ENCODE measurements at regions not wholly inside any gene's neighbourhood (a gene's known extent, or its start where the extent isn't known, plus 50 kb on each side); places are given as distances from the start of the nearest gene placed in this dataset.
A peak's percentile ranks its signal among the peaks of the same experiment; 100 is the strongest.

DNA sequence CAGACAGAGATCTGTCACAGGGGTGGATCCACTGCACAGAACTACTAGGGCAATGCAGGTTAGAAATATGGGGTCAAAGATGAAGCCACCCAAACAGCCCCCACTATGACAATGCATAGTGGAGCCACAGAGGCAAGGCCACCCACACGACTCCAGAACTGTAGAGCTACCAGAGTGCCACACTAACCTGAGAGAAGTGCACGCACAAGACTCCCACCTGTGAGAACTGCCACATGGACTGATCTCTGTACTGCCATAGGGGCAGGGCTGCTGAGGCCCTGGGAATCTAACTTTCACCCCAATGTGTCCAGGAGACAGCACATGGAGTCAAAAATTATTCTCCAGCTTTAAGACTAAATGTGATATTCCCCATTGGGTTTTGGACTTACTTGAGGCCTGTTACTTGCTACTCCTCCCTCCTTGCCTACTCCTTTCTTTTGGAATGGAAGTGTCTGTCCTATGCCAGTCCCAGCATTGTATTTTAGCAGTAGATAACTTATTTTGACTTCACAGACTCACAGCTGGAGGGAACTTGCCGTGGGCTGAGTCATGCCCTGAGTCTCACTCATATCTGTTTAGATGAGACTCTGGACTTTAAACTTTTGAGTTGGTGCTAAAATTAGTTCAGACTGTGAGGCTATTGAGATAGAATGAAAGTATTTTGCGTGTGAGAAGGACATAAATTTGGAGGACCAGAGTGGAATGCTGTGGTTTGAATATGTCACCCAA is 853.3 kb downstream of the MAT2B start:
- peak; percentile 77 for DNase-seq

DNA sequence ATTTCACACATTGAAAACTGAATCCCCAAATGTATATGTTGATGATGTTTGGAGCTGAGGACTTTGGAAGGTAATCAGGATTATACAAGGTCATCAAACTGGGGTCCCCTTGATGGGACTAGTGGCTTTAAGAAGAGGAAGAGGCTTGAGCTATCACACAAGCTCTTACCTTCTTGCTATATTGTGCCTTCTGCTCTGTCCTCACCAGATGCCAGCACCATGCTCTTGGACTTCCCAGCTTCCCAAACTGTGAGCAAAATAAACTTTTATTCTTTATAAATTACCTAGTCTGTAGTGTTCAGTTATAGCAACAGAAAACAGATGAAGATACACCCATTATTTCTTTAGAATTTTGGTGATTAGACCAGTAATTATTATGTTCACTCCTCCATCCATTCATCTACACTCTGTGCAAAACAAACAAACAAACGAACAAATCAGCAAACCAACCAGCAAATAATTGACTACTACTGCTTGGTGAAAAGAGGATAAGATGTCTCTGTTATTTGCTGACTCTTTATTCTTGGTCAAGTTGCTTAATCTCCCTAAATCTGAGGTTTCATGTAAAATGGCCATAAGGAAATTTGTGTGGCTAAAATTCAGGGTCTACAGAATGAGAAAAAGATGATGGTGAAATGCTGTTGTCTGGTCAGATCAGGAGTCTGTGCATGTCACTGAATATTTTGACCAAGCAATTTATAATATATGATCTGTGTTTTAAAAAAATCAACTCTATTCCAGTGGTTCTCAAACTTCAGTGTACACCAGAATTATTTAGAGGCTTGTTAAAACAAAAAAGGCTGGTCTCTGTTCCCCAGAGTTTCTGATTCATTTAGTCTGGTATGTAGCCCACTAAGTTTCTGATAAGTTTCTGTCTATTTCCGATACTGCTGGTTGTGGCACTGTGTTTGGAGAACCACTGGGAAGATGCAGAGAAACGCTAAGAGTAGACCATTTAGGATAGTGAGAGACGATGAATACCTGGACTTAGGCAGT is 854.1 kb downstream of the MAT2B start:
- peak; percentile 52 for DNase-seq

- DNase-seq, result peak; percentile 35
Observed at GRCh38 chr5:164360589-164360988, 855.2 kb downstream of the MAT2B start.

DNA sequence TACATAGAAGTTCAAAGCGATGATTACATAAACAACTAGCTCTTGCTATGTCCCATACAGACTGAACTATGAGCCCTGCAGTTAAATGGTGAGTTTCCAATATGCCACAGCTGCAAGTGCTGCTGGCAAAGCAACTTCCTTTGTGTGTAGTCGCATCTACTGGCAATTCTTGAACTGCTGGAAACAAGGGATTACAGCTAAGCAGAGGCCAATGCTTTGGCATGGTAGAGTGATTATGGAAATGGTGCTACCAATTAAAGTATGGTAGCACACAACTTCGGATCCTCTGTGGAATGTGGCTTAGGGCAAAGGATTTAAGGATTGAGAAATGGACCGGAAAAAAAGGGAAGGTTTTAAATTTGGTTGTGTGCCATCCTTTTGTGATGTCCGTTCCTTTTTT is 856.6 kb downstream of the MAT2B start:
- no peak for DNase-seq

DNA sequence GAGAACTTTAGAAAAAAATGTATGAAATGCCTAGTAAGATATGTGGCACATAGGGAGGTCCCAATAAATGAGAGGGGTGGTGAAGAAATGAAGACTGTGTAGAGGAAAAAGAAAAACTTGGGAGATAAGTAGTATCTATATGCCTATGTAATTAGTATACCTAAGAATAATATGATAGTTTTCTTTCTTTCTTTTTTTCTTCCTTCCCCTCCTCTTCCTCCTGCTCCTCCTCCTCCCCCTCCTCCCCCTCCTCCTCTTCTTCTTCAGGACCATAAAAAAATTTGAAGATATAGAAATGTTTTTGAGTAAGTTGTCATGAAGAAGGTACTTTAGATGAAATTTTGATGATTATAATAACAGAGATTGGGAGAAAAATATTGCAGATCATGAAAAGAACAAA is 857.4 kb downstream of the MAT2B start:
- no peak for DNase-seq

DNA sequence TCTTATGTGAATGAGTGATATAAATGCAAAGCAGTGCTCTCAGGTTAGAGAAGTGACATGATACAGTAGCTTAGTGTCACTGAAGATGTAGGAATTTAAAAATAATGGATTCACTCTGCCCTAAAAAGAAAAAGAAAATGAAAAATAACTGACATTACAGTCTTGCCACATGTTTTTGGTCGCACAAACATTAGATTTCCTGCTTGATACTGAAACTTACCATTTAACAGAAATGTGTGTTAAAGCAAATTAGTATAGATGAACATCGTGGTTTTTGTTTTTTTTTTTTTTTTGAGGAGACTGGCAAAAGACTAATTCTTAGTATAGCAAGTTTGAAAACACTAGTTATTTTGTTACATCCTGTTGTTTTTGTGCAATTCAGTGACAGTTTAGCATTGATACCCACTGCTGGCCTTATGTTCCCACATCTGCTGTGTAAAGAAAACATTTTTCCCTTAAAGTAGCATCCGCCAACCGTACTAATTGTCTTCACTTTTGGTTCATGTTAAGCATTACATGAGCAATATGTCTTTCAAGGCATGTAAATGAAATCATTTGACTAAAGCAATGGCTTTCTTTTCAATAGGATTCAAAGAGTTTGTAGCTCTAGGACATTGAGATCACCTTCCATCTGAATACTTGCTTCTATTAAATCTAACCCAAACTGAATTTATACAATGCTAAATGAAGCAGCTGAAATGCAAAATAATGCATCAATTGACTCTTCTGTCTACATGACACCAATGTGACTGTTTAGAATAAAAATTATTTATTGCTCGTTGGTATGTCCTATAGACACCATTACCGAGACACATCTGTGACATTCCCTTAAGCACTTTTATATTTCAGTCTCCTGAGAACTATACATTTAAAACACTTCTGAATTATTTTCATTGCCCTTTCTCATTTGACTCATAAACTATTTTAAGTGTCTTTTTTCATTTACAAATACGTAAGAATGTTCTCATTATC is 859.1 kb downstream of the MAT2B start:
- no peak for DNase-seq

DNA sequence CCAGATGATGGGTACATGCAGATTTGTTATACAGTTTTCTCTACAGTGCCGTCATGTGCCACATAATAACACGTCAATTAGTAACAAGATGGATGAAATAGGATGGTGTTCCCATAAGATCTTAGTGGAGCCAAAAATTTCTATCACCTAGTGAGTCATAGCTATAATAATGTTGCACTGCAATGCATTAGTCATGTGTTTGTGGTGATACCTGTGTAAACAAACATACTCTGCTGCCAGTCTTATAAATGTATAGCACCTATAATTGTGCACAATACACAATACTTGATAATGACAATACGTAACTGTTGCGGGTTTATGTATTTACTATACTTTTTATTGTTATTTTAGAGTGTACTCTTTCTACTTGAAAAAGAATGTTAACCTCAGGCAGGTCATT is 865.4 kb downstream of the MAT2B start:
- no peak for DNase-seq

- DNase-seq, result no peak
Observed at GRCh38 chr5:164372892-164373291, 867.5 kb downstream of the MAT2B start.

DNA sequence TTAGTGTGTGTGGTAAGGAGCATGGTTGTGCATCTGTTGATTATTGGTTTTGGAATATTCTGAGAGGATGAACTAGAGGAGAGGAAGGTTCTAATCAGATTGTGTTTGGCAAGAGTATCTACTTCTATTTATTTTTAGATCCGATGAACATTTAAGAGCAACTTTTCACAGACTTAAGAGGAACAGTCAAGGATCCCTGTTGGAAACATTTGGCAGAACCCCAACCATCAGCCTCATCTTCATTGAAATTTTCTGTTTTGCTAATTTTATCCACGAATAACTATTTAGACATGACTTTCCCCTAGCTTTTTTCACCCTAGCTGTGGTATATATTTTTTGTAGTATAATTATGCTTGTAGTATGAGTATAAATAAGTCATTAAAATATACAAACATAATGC is 868.5 kb downstream of the MAT2B start:
- no peak for DNase-seq

DNA sequence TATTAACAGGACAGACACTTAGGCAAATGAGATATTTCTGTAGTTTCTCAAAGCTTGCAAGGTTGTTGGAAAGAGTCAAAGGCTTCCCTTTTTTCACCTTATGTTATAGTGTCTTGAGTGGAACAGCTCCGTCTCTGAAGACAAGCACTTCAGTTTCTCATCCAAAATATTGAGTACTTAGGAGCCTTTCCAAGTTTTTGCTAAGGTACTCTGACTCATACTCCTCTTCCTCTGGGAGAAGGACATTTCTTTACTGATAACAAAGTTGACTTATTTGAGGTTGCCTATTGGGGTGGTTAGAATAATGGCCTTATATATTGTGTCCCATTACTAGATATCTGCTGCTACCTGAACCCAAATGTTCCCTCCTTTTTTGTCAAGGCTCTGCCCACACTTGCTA is 869.6 kb downstream of the MAT2B start:
- DNase-seq, result no peak

DNA sequence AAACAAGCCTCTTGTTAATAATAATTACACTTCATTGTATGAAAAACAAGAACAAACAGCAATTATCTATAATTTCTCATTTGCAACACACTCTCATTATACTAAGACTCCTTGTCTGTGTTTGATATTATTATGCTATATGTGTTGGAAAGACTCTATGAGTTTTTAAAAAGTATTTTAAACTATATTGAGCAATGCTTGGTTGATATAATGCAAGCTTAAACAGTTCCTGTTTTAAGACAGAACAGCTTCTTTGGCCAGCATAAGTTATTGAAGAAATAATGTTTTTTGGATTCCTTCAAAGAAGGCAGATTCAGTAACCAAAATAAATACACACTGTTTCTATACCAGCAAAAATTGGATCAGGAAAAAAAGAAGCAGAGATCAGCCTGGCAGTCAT is 871.4 kb downstream of the MAT2B start:
- no peak for DNase-seq

- no peak for DNase-seq
Observed at GRCh38 chr5:164377746-164378145, 872.3 kb downstream of the MAT2B start.

DNA sequence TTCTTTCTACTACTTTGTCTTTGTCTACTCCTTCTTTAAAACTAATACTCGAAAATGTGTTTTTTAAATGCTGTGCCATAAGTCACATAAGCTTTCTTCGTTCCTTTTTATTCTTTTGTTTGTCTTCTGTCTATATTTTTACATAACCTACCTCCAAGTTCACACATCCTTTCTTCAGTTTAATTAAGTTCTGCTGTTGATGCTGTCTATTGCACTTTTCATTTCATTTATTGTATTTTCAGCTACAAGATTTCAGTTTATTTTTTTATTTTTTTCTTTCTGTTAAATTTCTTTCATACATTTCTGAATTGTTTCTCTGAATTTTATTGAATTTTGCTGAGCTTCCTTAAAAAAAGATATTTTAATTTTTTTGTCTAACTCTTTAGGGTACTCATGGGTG is 878.2 kb downstream of the MAT2B start:
- DNase-seq, result no peak

DNA sequence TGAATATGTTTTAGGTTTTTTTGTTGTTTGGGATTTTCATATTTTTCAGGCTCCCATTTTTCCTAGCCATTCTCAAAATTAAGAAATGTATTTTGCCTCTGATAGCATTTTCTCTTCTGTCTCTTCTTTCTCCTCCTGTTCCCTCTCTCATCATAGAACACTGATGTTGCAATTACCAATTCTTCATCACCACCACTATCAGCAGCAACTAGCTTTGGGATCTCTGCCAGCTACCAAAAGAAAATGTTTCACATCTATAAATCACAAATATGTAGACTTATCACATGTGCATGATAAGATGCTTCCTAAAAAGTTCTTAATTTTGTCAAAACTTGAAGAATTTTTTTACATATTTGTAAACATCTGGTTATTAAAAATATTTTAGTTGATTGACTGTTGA is 887.1 kb downstream of the MAT2B start:
- peak; percentile 3 for DNase-seq

GRCh38 chr5:164394686-164395194 is 889.3 kb downstream of the MAT2B start:
- DNase-seq, result no peak

GRCh38 chr5:164412531-164412930 is 907.1 kb downstream of the MAT2B start:
- DNase-seq, result no peak

- DNase-seq, result no peak
Observed at GRCh38 chr5:164420161-164420560, 914.7 kb downstream of the MAT2B start.

- peak; percentile 36 for DNase-seq
Observed at GRCh38 chr5:164422400-164422799, 917.0 kb downstream of the MAT2B start.

GRCh38 chr5:164431634-164432304 is 926.4 kb downstream of the MAT2B start:
- DNase-seq, result peak; percentile 2

DNA sequence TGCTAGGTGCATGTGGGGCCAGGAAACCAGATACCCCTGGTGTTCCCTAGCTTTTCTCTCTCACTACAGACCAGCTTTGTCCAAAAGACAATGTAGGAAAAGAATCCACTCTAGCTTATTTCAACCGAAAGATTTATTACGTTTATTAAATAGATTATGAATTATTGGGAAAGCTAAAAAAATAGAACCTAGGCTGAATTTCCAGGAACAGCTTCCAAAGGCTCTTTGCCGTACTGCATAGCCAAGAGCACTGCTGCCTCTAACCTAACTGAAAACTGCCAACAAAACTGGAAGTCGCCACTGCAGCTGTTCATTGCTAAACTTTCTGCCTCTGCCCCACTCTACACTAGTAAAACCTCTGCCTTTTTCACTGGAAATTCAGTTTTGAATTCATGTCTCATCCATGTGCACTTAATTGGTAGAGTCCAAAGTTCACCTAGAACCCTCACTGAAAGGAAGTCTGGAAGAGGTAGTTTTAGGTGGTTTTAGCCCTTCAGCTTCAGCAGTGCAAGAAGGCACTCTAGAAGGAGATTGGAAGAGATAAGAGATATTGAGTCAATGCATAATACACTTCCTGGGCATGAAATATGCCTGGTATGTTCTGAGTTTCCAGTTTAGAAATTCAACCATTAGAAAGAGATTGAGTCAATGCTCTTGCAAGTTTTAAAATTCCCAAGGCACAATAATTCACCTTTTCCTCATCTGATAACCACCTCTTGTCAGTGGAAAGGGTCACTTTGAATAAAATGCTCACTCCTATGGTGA is 927.9 kb downstream of the MAT2B start:
- DNase-seq, result peak; percentile 37

DNA sequence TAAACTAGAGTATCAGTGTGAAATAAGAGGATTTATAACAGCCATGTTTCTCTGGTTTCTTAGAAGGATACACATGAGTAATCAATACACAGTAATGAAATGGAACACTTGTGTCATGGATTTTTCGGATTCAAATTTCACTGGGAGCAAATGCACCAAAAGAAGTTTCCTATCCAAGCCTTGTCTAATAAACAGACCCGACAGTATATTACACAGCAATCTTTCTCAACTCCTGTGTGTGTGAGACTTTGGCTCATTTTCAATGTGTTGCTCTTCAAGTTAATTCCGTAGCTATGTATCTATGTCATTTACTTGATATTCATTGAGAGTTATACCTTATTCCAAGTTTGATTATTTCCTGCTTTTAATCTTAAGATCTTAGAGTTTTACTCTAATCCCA is 930.2 kb downstream of the MAT2B start:
- DNase-seq, result no peak
